GM12873 (cell line): ENCODE measurements at regions not wholly inside any gene's neighbourhood (a gene's known extent, or its start where the extent isn't known, plus 50 kb on each side); places are given as distances from the start of the nearest gene placed in this dataset.

Experiments used
- CTCF ChIP-seq: IDR thresholded peaks from 2 replicates; pipeline ENCODE4 v1.5.1; 2012; ENCODE audit warnings: low read depth, mild to moderate bottlenecking, moderate library complexity, low read length, control low read depth; ENCODE audit not compliant: insufficient read depth; ENCODE audit errors: missing control alignments

- no peak for TF ChIP-seq CTCF
Observed at GRCh38 chr5:33381243-33381642, 59.5 kb upstream of the TARS1 start.
